ENCODE measurements at regions not wholly inside any gene's neighbourhood (a gene's known extent, or its start where the extent isn't known, plus 50 kb on each side); places are given as distances from the start of the nearest gene placed in this dataset.

DNA sequence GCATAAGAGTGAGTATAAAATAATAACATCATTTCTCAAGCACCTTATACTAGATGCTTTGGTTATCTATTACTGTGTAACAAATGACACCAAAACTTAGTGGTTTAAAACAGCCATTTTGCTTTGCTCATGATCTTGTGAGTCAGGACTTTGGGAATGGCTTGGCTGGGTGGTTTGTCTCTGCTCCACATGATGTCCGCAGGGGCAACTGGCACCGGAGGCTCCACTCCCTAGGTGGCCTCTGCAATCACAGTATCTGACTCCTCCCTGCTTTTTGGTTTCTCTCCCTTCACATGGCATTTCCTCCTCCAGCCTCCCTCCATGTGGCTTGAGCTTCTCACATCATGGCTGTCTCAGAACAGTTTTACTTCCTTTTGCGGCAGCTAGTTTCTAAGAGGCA lies 259.5 kb downstream of the GAS1 start:
- H3K9ac ChIP-seq (ENCODE audit: low read length): no peak overlapping the region
- no peak overlapping the region for H3K4me2 ChIP-seq (ENCODE audit: low read length)
- H3K4me3 ChIP-seq (ENCODE audit: low read length): no peak overlapping the region
- H2AFZ ChIP-seq (ENCODE audit: low read depth, low read length): no peak overlapping the region
- no peaks in the 10 kb centered on the region for H3K27me3 ChIP-seq (ENCODE audit: insufficient read depth, low read depth, low read length)
- no peaks in the 10 kb centered on the region for H3K79me2 ChIP-seq (replicated peaks; ENCODE audit: insufficient read depth, low read length)
- no peaks in the 10 kb centered on the region for H3K9me2 ChIP-seq (ENCODE audit: insufficient read depth, low read length)
- H3K27ac ChIP-seq (ENCODE audit: low read length): no peak overlapping the region
- H3F3A ChIP-seq (ENCODE audit: insufficient read depth, low read length, poor library complexity, severe bottlenecking): no peaks in the 10 kb centered on the region
- no peak for TF ChIP-seq POLR2AphosphoS5 (IDR thresholded peaks at IDR 0.05)
- H4K20me1 ChIP-seq (ENCODE audit: insufficient read depth): no peaks in the 10 kb centered on the region
- H3K36me3 ChIP-seq (ENCODE audit: insufficient read depth, low read length): no peaks in the 10 kb centered on the region
- H3K9me3 ChIP-seq (ENCODE audit: low read length): no peaks in the 10 kb centered on the region

DNA sequence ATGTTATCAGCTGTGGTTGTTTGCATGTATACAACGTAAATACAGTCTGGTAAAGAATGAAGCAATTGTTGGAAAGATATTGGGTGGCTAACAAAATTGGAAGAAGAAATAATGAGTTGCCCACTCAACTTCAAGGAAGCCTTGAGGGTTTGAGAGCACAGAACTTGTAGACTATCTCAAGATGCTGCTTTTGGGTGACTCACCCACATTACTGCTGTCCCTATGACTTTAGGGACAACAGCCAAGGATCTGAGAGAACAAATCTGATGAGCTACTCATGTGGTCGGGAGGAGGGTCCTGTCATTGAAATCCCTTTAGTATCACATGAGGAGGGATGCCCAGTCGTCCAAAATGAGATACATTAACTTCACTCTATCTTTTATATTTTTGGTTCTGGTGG lies 261.8 kb downstream of the GAS1 start:
- Histone ChIP-seq H2AFZ (ENCODE audit: low read depth, low read length) (no peak overlapping the region), H3K4me3 (ENCODE audit: low read length) (no peak overlapping the region), H3K9me3 (ENCODE audit: low read length) (no peaks in the 10 kb centered on the region), H3K36me3 (ENCODE audit: insufficient read depth, low read length) (no peaks in the 10 kb centered on the region), H3F3A (ENCODE audit: insufficient read depth, low read length, poor library complexity, severe bottlenecking) (no peaks in the 10 kb centered on the region), H4K20me1 (ENCODE audit: insufficient read depth) (no peaks in the 10 kb centered on the region), H3K9ac (ENCODE audit: low read length) (no peak overlapping the region), H3K27ac (ENCODE audit: low read length) (no peak overlapping the region), H3K9me2 (ENCODE audit: insufficient read depth, low read length) (no peaks in the 10 kb centered on the region), H3K27me3 (ENCODE audit: insufficient read depth, low read depth, low read length) (no peaks in the 10 kb centered on the region), H3K4me2 (ENCODE audit: low read length) (no peak overlapping the region), H3K79me2 (replicated peaks; ENCODE audit: insufficient read depth, low read length) (no peaks in the 10 kb centered on the region)
- no peak for TF ChIP-seq SMC3 (conservative IDR thresholded peaks at IDR 0.05; ENCODE audit: poor library complexity)
- no peak for TF ChIP-seq TAF1 (IDR thresholded peaks at IDR 0.05; ENCODE audit: low read depth)
- no peak for TF ChIP-seq CTCF (IDR thresholded peaks at IDR 0.05; ENCODE audit: poor library complexity, severe bottlenecking)
- TF ChIP-seq EP300 (conservative IDR thresholded peaks at IDR 0.05; ENCODE audit: poor library complexity, severe bottlenecking): no peak
- no peak for TF ChIP-seq POLR2AphosphoS5 (IDR thresholded peaks at IDR 0.05)
- TF ChIP-seq MXI1 (conservative IDR thresholded peaks at IDR 0.05; ENCODE audit: poor library complexity, severe bottlenecking): no peak
- no peak for TF ChIP-seq RAD21 (conservative IDR thresholded peaks at IDR 0.05)
- no peak for TF ChIP-seq REST (IDR thresholded peaks at IDR 0.05; ENCODE audit: borderline replicate concordance)
- TF ChIP-seq EZH2 (IDR thresholded peaks at IDR 0.05; ENCODE audit: borderline replicate concordance, insufficient read depth, low read length, poor library complexity, severe bottlenecking): no peak

GRCh38 chr9:86684148-86684547 lies 263.2 kb downstream of the GAS1 start:
- no peaks in the 10 kb centered on the region for H3K9me2 ChIP-seq (ENCODE audit: insufficient read depth, low read length)
- TF ChIP-seq SMC3 (conservative IDR thresholded peaks at IDR 0.05; ENCODE audit: poor library complexity): no peak
- TF ChIP-seq POLR2AphosphoS5 (IDR thresholded peaks at IDR 0.05): no peak
- TF ChIP-seq RAD21 (conservative IDR thresholded peaks at IDR 0.05): no peak
- TF ChIP-seq EP300 (conservative IDR thresholded peaks at IDR 0.05; ENCODE audit: poor library complexity, severe bottlenecking): no peak
- no peak for TF ChIP-seq TAF1 (IDR thresholded peaks at IDR 0.05; ENCODE audit: low read depth)
- no peak for TF ChIP-seq REST (IDR thresholded peaks at IDR 0.05; ENCODE audit: borderline replicate concordance)
- TF ChIP-seq CTCF (IDR thresholded peaks at IDR 0.05; ENCODE audit: poor library complexity, severe bottlenecking): no peak
- no peak for TF ChIP-seq MXI1 (conservative IDR thresholded peaks at IDR 0.05; ENCODE audit: poor library complexity, severe bottlenecking)
- no peak for TF ChIP-seq EZH2 (IDR thresholded peaks at IDR 0.05; ENCODE audit: borderline replicate concordance, insufficient read depth, low read length, poor library complexity, severe bottlenecking)
- H3K9ac ChIP-seq (ENCODE audit: low read length): no peak overlapping the region
- no peak overlapping the region for H3K4me3 ChIP-seq (ENCODE audit: low read length)
- H3K9me3 ChIP-seq (ENCODE audit: low read length): no peaks in the 10 kb centered on the region
- H3K36me3 ChIP-seq (ENCODE audit: insufficient read depth, low read length): no peaks in the 10 kb centered on the region
- H2AFZ ChIP-seq (ENCODE audit: low read depth, low read length): no peak overlapping the region
- no peaks in the 10 kb centered on the region for H4K20me1 ChIP-seq (ENCODE audit: insufficient read depth)
- H3K4me2 ChIP-seq (ENCODE audit: low read length): no peak overlapping the region
- no peak overlapping the region for H3K27ac ChIP-seq (ENCODE audit: low read length)
- no peaks in the 10 kb centered on the region for H3F3A ChIP-seq (ENCODE audit: insufficient read depth, low read length, poor library complexity, severe bottlenecking)
- no peaks in the 10 kb centered on the region for H3K27me3 ChIP-seq (ENCODE audit: insufficient read depth, low read depth, low read length)
- no peaks in the 10 kb centered on the region for H3K79me2 ChIP-seq (replicated peaks; ENCODE audit: insufficient read depth, low read length)

Data from neural cell (in vitro differentiated cells).